Gastrocnemius medialis (tissue), 4 donors: ENCODE measurements at regions not wholly inside any gene's neighbourhood (a gene's known extent, or its start where the extent isn't known, plus 50 kb on each side); places are given as distances from the start of the nearest gene placed in this dataset.

Experiments used
- POLR2A ChIP-seq, 2 donors: fragments of 450-650 bp; IDR thresholded peaks; one replicate each; pipeline ENCODE4 v1.6.1; 2017; ENCODE audit warnings: antibody characterized with exemption in 2 of 2, mild to moderate bottlenecking in 2 of 2, moderate library complexity in 2 of 2
- TF ChIP-seq, protein P1 (sequence below), 5 experiments: fragments of 450-650 bp in 3 of 5; fragments of 200-600 bp in 2 of 5; sonication (generic) in 2 of 5; IDR thresholded peaks in 4 of 5; conservative IDR thresholded peaks in 1 of 5; 1 replicate in 4 of 5; 2 replicates in 1 of 5; pipeline ENCODE4 v1.5.1; 2016 to 2019; ENCODE audit warnings: antibody characterized with exemption in 5 of 5, mild to moderate bottlenecking in 3 of 5, moderate library complexity in 3 of 5

DNA sequence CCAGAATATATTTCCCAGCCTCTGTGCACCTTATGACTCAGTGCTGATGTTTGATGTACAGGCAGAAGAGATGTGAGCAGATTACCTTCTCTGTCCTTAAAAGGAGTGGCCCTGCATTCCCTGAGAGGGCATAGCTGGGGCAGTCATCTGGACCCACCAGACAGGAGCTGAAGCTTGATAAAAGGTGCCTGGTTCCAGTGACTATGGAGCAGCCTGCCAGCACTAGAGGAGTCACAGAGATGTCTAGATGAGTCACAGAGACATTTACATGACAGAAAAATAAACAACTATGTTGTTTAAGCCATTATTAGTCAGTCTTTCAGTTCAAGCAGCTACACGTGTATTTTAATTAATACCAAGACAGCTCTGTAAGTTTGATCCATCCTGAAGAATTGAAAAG lies 237.1 kb upstream of the MOCS1 start:
- TF ChIP-seq, protein P1, sequence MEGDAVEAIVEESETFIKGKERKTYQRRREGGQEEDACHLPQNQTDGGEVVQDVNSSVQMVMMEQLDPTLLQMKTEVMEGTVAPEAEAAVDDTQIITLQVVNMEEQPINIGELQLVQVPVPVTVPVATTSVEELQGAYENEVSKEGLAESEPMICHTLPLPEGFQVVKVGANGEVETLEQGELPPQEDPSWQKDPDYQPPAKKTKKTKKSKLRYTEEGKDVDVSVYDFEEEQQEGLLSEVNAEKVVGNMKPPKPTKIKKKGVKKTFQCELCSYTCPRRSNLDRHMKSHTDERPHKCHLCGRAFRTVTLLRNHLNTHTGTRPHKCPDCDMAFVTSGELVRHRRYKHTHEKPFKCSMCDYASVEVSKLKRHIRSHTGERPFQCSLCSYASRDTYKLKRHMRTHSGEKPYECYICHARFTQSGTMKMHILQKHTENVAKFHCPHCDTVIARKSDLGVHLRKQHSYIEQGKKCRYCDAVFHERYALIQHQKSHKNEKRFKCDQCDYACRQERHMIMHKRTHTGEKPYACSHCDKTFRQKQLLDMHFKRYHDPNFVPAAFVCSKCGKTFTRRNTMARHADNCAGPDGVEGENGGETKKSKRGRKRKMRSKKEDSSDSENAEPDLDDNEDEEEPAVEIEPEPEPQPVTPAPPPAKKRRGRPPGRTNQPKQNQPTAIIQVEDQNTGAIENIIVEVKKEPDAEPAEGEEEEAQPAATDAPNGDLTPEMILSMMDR (IDR thresholded peaks at IDR 0.05 in 4 of 5, conservative IDR thresholded peaks at IDR 0.05 in 1 of 5), result no peak
- TF ChIP-seq POLR2A (IDR thresholded peaks at IDR 0.05), result no peak
